Embryonic facial prominence (tissue), 1 donor: ENCODE measurements at regions not wholly inside any gene's neighbourhood (a gene's known extent, or its start where the extent isn't known, plus 50 kb on each side); places are given as distances from the start of the nearest gene placed in this dataset.
"Not testable (repeated sequence)": the region's sequence is repeated elsewhere in the genome, so short reads cannot be mapped to it uniquely, and the experiment has no call there.

ENCODE experiments used
- DNase-seq: peaks from one replicate; pipeline ENCODE4 v3.0.0-alpha.2; 2016; ENCODE audit errors: extremely low spot score

- no peak for DNase-seq
Measured at GRCh38 chr3:145024700-145025099, 1053.1 kb downstream of the DIPK2A start.

DNA sequence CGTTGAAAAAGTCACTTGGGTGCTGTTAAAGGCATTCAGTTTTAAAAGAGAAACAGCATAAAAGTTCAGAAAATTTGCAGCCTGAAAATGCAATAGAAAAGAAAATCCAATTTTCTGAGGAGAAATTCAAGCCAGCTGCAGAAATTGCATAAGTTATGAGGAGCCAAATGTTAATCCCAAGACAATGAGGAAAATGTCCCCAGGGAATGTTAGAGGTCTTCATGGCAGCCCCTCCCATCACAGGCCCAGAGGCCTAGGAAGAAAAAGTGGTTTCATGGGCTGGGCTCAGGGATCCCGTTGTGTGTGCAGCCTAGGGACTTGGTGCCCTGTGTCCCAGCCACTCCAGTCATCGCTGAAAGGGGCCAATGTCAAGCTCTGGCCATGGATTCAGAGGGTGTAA is 1055.6 kb downstream of the DIPK2A start:
- DNase-seq, result not testable (repeated sequence)

- no peak for DNase-seq
Measured at GRCh38 chr3:145032791-145033190, 1061.2 kb downstream of the DIPK2A start.

GRCh38 chr3:145035682-145036081 is 1064.1 kb downstream of the DIPK2A start:
- DNase-seq, result no peak

DNA sequence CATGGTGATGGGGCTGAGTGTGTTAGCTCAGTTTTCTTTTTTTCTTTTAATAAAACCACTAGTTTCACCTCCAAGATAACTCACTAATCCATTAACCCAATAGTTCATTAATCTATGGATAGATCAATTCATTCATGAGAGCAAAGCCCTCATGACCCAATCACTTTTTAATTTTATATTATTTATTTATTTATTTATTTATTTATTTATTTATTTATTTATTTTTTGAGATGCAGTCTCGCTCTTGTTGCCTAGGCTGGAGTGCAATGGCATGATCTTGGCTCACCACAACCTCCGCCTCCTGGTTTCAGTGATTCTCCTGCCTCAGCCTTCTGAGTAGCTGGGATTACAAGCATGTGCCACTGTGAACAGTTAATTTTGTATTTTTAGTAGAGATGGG is 1082.4 kb downstream of the DIPK2A start:
- DNase-seq, result not testable (repeated sequence)

DNA sequence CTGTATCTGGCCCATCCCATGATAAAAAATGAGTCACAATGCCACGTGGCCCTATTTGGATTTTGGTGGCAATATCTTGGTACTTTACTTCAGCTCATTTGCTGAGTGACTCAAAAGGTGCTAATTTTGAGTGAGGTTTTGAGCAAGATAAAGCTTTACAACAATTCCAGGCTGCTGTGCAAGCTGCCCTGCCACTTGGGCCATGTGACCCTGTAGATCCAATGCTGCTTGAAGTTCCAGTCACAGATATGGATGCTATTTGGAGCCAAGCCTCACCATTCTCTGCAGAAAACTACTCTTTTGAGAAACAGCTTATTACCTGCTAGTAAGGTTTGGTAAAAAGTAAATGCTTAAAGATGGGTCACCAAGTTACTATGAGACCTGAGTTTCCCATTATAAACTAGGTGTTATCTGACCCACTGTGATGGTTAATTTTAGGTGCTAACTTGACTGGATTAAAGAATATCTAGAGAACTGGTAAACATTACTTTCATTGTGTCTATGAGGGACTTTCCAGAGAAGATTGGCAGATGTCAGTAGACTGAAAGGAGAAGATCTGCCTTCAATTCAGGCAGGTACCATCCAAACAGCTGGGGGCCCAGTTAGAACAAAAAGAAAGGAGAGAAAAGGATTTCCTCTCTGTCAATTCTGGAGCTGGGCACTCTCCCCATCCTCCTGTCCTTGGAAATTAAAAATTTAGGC is 1083.9 kb downstream of the DIPK2A start:
- no peak for DNase-seq

DNA sequence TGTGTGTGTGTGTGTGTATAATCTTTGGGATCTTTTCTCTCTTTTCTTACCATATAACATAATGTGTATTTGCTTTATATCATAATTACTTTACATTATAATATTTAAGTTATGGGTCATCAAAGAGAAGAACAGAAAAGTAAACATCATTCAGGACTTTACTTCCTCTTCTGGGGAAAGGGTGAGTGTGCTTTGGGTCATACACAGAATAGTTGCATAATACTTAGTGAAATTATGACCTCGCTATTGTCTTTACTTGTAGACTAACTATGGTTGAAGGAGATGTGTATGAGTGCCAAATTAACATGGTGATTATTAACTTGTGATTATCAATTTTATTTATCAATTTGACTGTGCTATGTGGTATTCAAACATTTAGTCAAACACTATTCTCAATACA is 1086.9 kb downstream of the DIPK2A start:
- DNase-seq, result no peak

GRCh38 chr3:145063616-145064015 is 1092.0 kb downstream of the DIPK2A start:
- DNase-seq, result no peak

- no peak for DNase-seq
Measured at GRCh38 chr3:145070795-145071194, 1090.2 kb downstream of the PLOD2 start.

- DNase-seq, result no peak
Measured at GRCh38 chr3:145079436-145079835, 1081.5 kb downstream of the PLOD2 start.

GRCh38 chr3:145087038-145087437 is 1073.9 kb downstream of the PLOD2 start:
- DNase-seq, result no peak

DNA sequence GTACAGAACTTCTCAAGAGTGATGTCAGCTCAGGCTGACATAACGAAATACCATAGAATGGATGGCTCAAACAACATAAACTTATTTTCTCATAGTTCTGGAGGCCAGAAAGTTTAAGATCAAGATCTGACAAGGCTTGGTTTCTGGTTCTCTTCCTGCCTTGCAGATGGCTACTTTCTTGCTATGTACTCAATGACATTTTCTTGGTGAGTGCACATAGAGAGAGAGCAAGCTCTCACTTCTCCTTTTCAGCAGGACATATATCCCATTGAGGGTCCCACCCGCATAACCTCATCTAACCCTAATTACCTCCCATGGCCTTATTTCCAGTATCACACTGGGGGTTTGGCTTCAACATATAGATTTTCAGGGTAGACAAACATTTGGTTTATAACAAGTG is 1072.1 kb downstream of the PLOD2 start:
- DNase-seq, result no peak

DNA sequence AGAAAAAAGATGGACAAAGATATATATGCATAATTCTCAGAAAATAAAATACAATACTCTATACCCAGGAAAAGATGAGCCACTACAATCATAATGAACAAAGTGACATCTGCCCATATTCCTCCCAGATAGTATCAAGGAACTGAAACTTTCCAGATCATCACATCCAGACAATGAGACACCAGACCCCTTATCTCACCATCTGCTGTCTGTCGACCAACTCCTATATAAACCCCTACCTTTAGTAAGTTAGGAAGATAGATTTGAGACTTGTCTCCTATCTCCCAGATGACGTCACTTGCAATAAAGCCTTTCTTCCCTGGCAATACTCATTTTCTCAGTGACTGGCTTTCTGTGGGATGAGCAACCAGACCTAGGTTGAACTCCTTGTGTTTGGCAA is 1071.6 kb downstream of the PLOD2 start:
- DNase-seq, result no peak

DNA sequence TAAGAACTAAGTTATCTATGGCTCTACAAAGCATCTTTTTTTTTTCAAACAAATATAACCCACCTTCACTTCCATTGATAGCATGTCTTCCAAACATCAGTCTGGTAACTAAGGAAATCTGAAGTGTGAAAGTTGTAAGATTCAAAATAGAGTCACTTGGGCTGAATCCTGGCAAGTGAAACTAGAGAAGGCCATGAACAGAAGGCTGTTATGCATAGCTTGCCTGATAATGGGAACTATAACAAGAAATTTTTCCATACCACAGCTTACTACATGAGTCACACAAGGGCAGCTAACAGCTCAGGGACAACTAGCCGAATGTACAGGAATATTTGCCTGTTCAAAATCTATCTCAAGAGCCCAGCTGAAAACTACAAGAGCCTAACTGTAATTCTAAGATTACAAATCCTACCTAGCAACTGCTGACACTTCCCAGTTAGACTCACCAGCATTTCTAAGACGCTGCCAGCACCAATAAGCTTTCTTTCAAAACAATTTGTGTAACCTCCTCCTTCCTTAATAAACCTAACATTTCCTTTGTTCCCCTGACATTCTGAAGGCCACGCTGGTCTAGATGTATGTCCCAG is 1066.5 kb downstream of the PLOD2 start:
- no peak for DNase-seq

DNA sequence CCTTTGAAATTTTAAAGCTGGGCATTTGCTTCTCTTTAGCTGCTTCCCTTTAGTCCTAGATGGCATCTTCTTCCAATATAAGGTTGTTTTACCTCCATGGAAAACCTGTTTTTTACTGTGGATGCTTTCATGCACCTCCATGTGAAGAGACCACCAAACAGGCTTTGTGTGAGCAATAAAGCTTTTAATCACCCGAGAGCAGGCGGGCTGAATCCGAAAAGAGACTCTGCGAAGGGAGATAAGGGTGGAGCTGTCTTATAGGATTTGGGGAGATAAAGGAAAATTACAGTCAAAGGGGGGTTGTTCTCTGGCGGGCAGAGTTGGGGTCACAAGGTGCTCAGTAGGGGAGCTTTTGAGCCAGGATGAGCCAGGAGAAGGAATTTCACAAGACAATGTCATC is 1049.8 kb downstream of the PLOD2 start:
- not testable (repeated sequence) for DNase-seq

DNA sequence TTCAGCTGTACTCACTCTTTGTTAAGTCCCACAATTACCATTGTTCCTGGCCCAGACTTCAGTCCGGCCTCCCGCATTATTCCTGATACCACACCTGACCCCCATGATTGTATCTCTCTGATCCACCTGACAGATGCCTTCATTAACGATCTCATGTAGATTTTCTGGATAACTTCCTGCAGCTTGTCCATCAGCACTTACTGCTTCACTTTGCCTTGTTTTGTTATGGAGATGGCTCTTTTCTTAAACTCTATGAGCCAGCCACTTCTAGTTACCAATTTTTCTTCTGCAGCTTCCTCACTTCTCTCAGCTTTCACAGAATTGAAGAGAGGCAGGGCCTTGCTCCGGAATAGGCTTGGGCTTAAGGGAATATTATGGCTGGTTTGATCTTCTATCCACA is 1044.2 kb downstream of the PLOD2 start:
- DNase-seq, result no peak

- no peak for DNase-seq
Measured at GRCh38 chr3:145118303-145118702, 1042.7 kb downstream of the PLOD2 start.

DNA sequence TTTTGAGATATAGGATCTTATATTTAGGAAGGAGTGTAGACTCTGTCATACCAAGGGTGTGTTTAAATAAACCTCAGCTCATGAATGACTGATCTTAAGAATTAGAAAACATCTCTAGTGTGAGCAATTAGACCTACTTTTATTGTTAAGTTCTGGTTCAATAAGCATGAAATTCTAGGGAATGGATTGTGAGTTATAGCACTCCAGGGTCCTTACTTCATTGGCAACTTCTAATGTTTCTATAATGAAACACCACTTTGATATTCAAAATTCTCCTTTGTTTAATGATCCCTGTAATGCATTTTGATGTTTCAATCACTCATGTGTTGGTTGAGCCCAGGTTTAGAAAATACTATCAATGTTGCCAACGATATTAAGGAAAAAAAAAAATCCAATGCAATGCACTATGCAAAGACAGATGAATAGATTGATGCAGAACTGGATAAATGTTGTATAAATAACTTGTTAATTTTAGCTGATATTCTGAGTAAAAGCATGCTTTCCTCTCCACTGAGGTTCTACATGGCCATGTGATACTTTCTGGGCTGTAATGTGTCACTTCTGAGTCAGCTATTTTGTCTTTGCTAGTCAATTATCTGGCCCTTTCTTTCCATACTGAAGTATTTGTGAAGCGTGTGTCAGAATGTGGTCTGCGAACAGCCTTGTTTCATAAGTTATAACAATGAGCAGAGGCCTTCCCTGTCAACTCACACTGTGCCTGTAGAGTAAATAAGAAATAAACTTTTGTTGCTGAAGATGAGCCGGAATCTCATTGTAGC is 1035.9 kb downstream of the PLOD2 start:
- no peak for DNase-seq

DNA sequence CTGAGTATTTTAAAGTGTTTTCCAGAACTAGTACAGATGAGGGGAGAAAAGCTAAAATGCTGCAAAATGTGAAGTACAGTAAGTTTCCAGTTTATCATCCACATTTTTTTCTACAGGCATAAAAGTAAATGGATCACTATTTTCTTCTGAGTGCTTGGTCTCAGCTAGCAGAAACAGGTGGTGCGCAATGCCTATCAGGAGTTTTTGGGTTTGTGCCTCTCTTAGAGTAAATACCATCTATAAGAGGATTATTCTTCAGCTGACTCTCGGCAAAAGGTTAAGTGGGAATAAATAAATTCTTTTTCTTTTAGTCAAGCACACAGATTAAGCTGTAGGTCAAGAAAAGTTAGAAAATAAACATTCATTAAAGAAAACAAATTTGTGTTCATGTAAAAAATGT is 1027.7 kb downstream of the PLOD2 start:
- no peak for DNase-seq

GRCh38 chr3:145134738-145135137 is 1026.2 kb downstream of the PLOD2 start:
- no peak for DNase-seq

- no peak for DNase-seq
Measured at GRCh38 chr3:145144361-145144760, 1016.6 kb downstream of the PLOD2 start.

GRCh38 chr3:145145461-145145860 is 1015.5 kb downstream of the PLOD2 start:
- DNase-seq, result no peak

DNA sequence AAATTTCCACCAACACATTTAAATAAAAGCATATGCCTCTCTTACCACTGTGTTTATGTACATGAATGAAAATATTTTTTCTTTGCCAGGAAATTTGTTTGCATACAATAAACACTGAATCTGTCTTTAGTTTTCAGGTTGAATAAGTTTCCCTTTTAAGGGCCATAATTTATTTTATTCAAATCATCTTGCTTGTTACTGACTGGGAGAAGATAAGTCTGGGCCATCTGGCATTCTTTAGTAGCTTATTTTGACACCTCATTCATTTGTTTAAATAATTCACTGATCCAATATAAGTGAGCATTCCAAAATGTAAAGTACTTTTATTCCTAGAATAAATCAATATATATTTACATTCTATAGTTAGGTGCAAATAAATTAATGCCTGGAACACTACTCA is 1001.3 kb downstream of the PLOD2 start:
- DNase-seq, result no peak
